ENCODE measurements at regions not wholly inside any gene's neighbourhood (a gene's known extent, or its start where the extent isn't known, plus 50 kb on each side); places are given as distances from the start of the nearest gene placed in this dataset.

GRCh38 chr7:46288861-46289260 lies 367.8 kb upstream of the IGFBP3 start:
- no peak for TF ChIP-seq CTCF (conservative IDR thresholded peaks at IDR 0.05; ENCODE audit: low read depth, low read length)
- TF ChIP-seq USF2 (IDR thresholded peaks at IDR 0.05; ENCODE audit: low read depth, low read length): no peak
- no peak for TF ChIP-seq RFX5 (IDR thresholded peaks at IDR 0.05; ENCODE audit: low read depth, low read length)
- no peak for TF ChIP-seq MAFK (IDR thresholded peaks at IDR 0.05; ENCODE audit: low read depth, low read length)
- TF ChIP-seq POLR2A (IDR thresholded peaks at IDR 0.05; ENCODE audit: low read depth, low read length): no peak
- no peak for TF ChIP-seq FOS (IDR thresholded peaks at IDR 0.05; ENCODE audit: low read depth, low read length)
- TF ChIP-seq NFE2L2 (IDR thresholded peaks at IDR 0.05; ENCODE audit: low read depth, low read length): no peak
- no peak for TF ChIP-seq RCOR1 (IDR thresholded peaks at IDR 0.05; ENCODE audit: insufficient replicate concordance, low read length)
- no peak for TF ChIP-seq SMC3 (IDR thresholded peaks at IDR 0.05; ENCODE audit: low read depth, low read length)

Data from IMR-90 (cell line).